HG03342 (cell line): ENCODE measurements at regions not wholly inside any gene's neighbourhood (a gene's known extent, or its start where the extent isn't known, plus 50 kb on each side); places are given as distances from the start of the nearest gene placed in this dataset.
"Not testable (repeated sequence)": the region's sequence is repeated elsewhere in the genome, so short reads cannot be mapped to it uniquely, and the experiment has no call there.

Source experiments
- ATAC-seq: cut with Tn5 transposase; IDR thresholded peaks from one replicate; pipeline ENCODE4 v1.9.1; 2021; ENCODE audit warnings: mild to moderate bottlenecking, moderate library complexity; ENCODE audit not compliant: unreplicated experiment

- peak; percentile 91 for ATAC-seq
Measured at GRCh38 chr12:90515199-90516175, 439.5 kb downstream of the CCER1 start.

GRCh38 chr12:90514325-90514724 is 440.7 kb downstream of the CCER1 start:
- no peak for ATAC-seq

- no peak for ATAC-seq
Measured at GRCh38 chr12:90512518-90512917, 442.5 kb downstream of the CCER1 start.

- no peak for ATAC-seq
Measured at GRCh38 chr12:90510948-90511347, 444.0 kb downstream of the CCER1 start.

GRCh38 chr12:90504806-90505205 is 450.2 kb downstream of the CCER1 start:
- ATAC-seq, result no peak

GRCh38 chr12:90502070-90502469 is 452.9 kb downstream of the CCER1 start:
- no peak for ATAC-seq

GRCh38 chr12:90501412-90501811 is 453.6 kb downstream of the CCER1 start:
- no peak for ATAC-seq

- no peak for ATAC-seq
Measured at GRCh38 chr12:90499795-90500194, 455.2 kb downstream of the CCER1 start.

GRCh38 chr12:90497923-90498545 is 456.9 kb downstream of the CCER1 start:
- no peak for ATAC-seq

GRCh38 chr12:90490355-90490754 is 464.6 kb downstream of the CCER1 start:
- ATAC-seq, result no peak

GRCh38 chr12:90489141-90489540 is 465.8 kb downstream of the CCER1 start:
- no peak for ATAC-seq

- no peak for ATAC-seq
Measured at GRCh38 chr12:90485560-90485959, 469.4 kb downstream of the CCER1 start.

GRCh38 chr12:90484094-90484493 is 470.9 kb downstream of the CCER1 start:
- ATAC-seq, result no peak

GRCh38 chr12:90481748-90482147 is 473.2 kb downstream of the CCER1 start:
- no peak for ATAC-seq

- ATAC-seq, result no peak
Measured at GRCh38 chr12:90479237-90479636, 475.7 kb downstream of the CCER1 start.

- no peak for ATAC-seq
Measured at GRCh38 chr12:90473831-90474230, 481.1 kb downstream of the CCER1 start.

GRCh38 chr12:90460681-90461080 is 494.3 kb downstream of the CCER1 start:
- no peak for ATAC-seq

GRCh38 chr12:90456248-90456647 is 498.7 kb downstream of the CCER1 start:
- no peak for ATAC-seq

- ATAC-seq, result no peak
Measured at GRCh38 chr12:90455756-90456155, 499.2 kb downstream of the CCER1 start.

- no peak for ATAC-seq
Measured at GRCh38 chr12:90449611-90450010, 505.4 kb downstream of the CCER1 start.

GRCh38 chr12:90443466-90443865 is 511.5 kb downstream of the CCER1 start:
- not testable (repeated sequence) for ATAC-seq

- no peak for ATAC-seq
Measured at GRCh38 chr12:90441431-90441830, 513.5 kb downstream of the CCER1 start.
